K562 (cell line): ENCODE measurements at regions not wholly inside any gene's neighbourhood (a gene's known extent, or its start where the extent isn't known, plus 50 kb on each side); places are given as distances from the start of the nearest gene placed in this dataset.

Source experiments
- ATAC-seq: fragments of 200-7000 bp; cut with Tn5 transposase; 3 replicates; pipeline ENCODE4 v1.9.1; 2020; ENCODE audit warnings: moderate library complexity
- BruUV-seq: library from RNA; stranded (reverse); fragments of 400-500 nt; replicated peaks from 2 replicates; lab custom pipeline; 2021; lab: Mats Ljungman, UMichigan
- CTCF ChIA-PET: fragments of 300-600 bp; formaldehyde crosslinking; extraction: SDS; loops from one replicate; lab custom pipeline; 2021; ENCODE audit warnings: low intra/inter-chr PET ratio; lab: Yijun Ruan, JAX
- POLR2A ChIA-PET: fragments of 300-600, 350-650 bp; sonication (Branson Sonifier 250); formaldehyde crosslinking; extraction: SDS; loops from one replicate; lab custom pipeline; 2021; ENCODE audit warnings: antibody characterized with exemption, inconsistent platforms; lab: Yijun Ruan, JAX
- DNase-seq, 4 experiments: peaks; one replicate each; pipeline versions ENCODE4 v3.0.0 to v3.0.0-alpha.2; 2011 to 2018; ENCODE audit warnings: low spot score in 3 of 4, mixed read lengths in 3 of 4; ENCODE audit errors: extremely low read depth in 1 of 4
- FAIRE-seq: peaks from 2 replicates; lab custom pipeline; 2011; peaks lifted over from hg19 to GRCh38; lab: Jason Lieb, UNC
- H2AFZ ChIP-seq: 2 replicates; pipeline ENCODE4 v1.6.0; 2011; ENCODE audit warnings: low read depth, low read length, control low read depth, inconsistent platforms
- H3K27ac ChIP-seq: fragments of 200-600 bp; 3 replicates; pipeline ENCODE4 v1.8.0; 2011; ENCODE audit warnings: low read depth, mild to moderate bottlenecking, control low read depth, inconsistent platforms, low read length, moderate library complexity, mixed read lengths; ENCODE audit errors: extremely low read depth
- H3K27me3 ChIP-seq, 2 experiments: fragments of 300-600 bp in 1 of 2; 2 replicates in 1 of 2; 3 replicates in 1 of 2; pipeline versions ENCODE4 v1.6.0 to v1.8.0; 2011; ENCODE audit warnings: inconsistent platforms in 2 of 2, low read length in 2 of 2, mild to moderate bottlenecking in 1 of 2, mixed read lengths in 1 of 2, moderate library complexity in 1 of 2; ENCODE audit not compliant: control insufficient read depth in 2 of 2, insufficient read depth in 2 of 2
- H3K36me3 ChIP-seq: fragments of 300-600 bp; 3 replicates; pipeline ENCODE4 v1.8.0; 2011; ENCODE audit warnings: mild to moderate bottlenecking, low read length, inconsistent platforms; ENCODE audit not compliant: control insufficient read depth, insufficient read depth
- H3K4me1 ChIP-seq, 2 experiments: fragments of 200-600 bp in 1 of 2; replicated peaks in 1 of 2; 2 replicates in 1 of 2; 3 replicates in 1 of 2; pipeline versions ENCODE4 v1.5.1 to v1.8.0; 2011; ENCODE audit warnings: inconsistent platforms in 2 of 2, low read length in 2 of 2, mild to moderate bottlenecking in 1 of 2, mixed read lengths in 1 of 2, moderate library complexity in 1 of 2; ENCODE audit not compliant: control insufficient read depth in 2 of 2, insufficient read depth in 2 of 2
- H3K4me2 ChIP-seq: 2 replicates; pipeline ENCODE4 v1.6.1; 2011; ENCODE audit warnings: low read length, control low read depth, inconsistent platforms, mixed read lengths; ENCODE audit not compliant: insufficient read depth
- H3K4me3 ChIP-seq: fragments of 200-600 bp; sonication (generic), shearing (Covaris generic); 2 replicates; pipeline ENCODE4 v1.5.1; 2016; ENCODE audit warnings: control low read depth, inconsistent platforms
- H3K79me2 ChIP-seq: fragments of 200-600 bp; 3 replicates; pipeline ENCODE4 v1.8.0; 2011; ENCODE audit warnings: low read length, inconsistent platforms; ENCODE audit not compliant: control insufficient read depth, insufficient read depth
- H3K9ac ChIP-seq, 2 experiments: 2 replicates each; pipeline versions ENCODE4 v1.6.0 to v1.6.1; 2011; ENCODE audit warnings: low read depth in 2 of 2, low read length in 2 of 2, control low read depth in 1 of 2, inconsistent platforms in 1 of 2, mild to moderate bottlenecking in 1 of 2, mixed read lengths in 1 of 2; ENCODE audit not compliant: insufficient read depth in 1 of 2
- H3K9me1 ChIP-seq: one replicate; pipeline ENCODE4 v1.6.0; 2011; ENCODE audit warnings: inconsistent platforms, mild to moderate bottlenecking, low read length, moderate library complexity; ENCODE audit not compliant: control insufficient read depth, insufficient read depth
- H3K9me3 ChIP-seq: replicated peaks from 2 replicates; pipeline ENCODE4 v1.5.1; 2011; ENCODE audit warnings: low read depth, low read length, inconsistent platforms; ENCODE audit not compliant: control insufficient read depth, insufficient read depth
- H4K20me1 ChIP-seq: replicated peaks from 2 replicates; pipeline ENCODE4 v1.6.1; 2011; ENCODE audit warnings: low read length, inconsistent platforms, mixed read lengths; ENCODE audit not compliant: control insufficient read depth, insufficient read depth
- CBFA2T2 ChIP-seq: fragments of 450-650 bp; conservative IDR thresholded peaks from 2 replicates; pipeline ENCODE4 v1.6.1; 2017; ENCODE audit warnings: mild to moderate bottlenecking
- CBFA2T3 ChIP-seq: fragments of 450-650 bp; IDR thresholded peaks from 2 replicates; pipeline ENCODE4 v1.6.1; 2017
- EWSR1 ChIP-seq: fragments of 450-650 bp; IDR thresholded peaks from 2 replicates; pipeline ENCODE4 v1.6.1; 2018; ENCODE audit warnings: borderline replicate concordance, mild to moderate bottlenecking, low read depth, moderate library complexity; ENCODE audit not compliant: partially characterized antibody
- ILF3 ChIP-seq: fragments of 450-650 bp; IDR thresholded peaks from 2 replicates; pipeline ENCODE4 v1.6.1; 2018; ENCODE audit warnings: antibody characterized with exemption, mild to moderate bottlenecking, moderate library complexity, borderline replicate concordance
- MCM5 ChIP-seq: fragments of 450-650 bp; IDR thresholded peaks from 2 replicates; pipeline ENCODE4 v1.6.1; 2016; ENCODE audit warnings: low read depth
- NFIC ChIP-seq: fragments of 450-650 bp; IDR thresholded peaks from 2 replicates; pipeline ENCODE4 v1.6.1; 2017; ENCODE audit warnings: mild to moderate bottlenecking, inconsistent platforms
- RBBP5 ChIP-seq: fragments of 200-600 bp; sonication (generic); IDR thresholded peaks from 2 replicates; pipeline ENCODE4 v1.6.1; 2012; ENCODE audit warnings: borderline replicate concordance, mild to moderate bottlenecking, low read length, control low read depth, inconsistent platforms; ENCODE audit not compliant: insufficient read depth, poor library complexity, severe bottlenecking
- ZFP1 ChIP-seq: fragments of 450-650 bp; formaldehyde crosslinking; IDR thresholded peaks from 2 replicates; pipeline ENCODE4 v1.4.0; 2020; ENCODE audit warnings: mild to moderate bottlenecking, mixed read lengths
- ZFP30 ChIP-seq: fragments of 250-450 bp; sonication (Bioruptor Pico); IDR thresholded peaks from 2 replicates; pipeline ENCODE4 v1.8.0; 2022; ENCODE audit warnings: moderate library complexity, mild to moderate bottlenecking, inconsistent platforms, borderline replicate concordance
- ZNF717 ChIP-seq: fragments of 250-450 bp; sonication (Bioruptor Pico); IDR thresholded peaks from 2 replicates; pipeline ENCODE4 v1.5.0; 2021
- WGBS: fragments of 100-300 bp; shearing (Covaris generic); methylation state at CpG from one replicate; pipeline ENCODE4 v1.1.6; 2016; ENCODE audit warnings: low coverage, mixed read lengths; ENCODE audit not compliant: insufficient coverage; ENCODE audit errors: missing lambda C conversion rate; 5-methylcytosine and 5-hydroxymethylcytosine counted together
- in situ Hi-C: fragments of 300-500 bp; cut with MboI; formaldehyde crosslinking; loops from 4 replicates; pipeline ENCODE4 v1.15.0; 2018; ENCODE audit warnings: inconsistent platforms, mixed read lengths
- intact Hi-C: fragments of 100-400 bp; cut with micrococcal nuclease; formaldehyde crosslinking; loops from 2 replicates; pipeline ENCODE4 v1.14.2; 2022
- TF ChIP-seq, protein P1 (sequence below): sonication (generic); formaldehyde crosslinking; IDR thresholded peaks from 2 replicates; pipeline ENCODE4 v1.8.0; 2022; ENCODE audit warnings: mild to moderate bottlenecking, missing genetic modification reagents
- TF ChIP-seq, protein P2 (sequence below): fragments of 250-450 bp; sonication (Bioruptor Pico); IDR thresholded peaks from 2 replicates; pipeline ENCODE4 v1.8.0; 2022; ENCODE audit warnings: moderate library complexity, mild to moderate bottlenecking, inconsistent platforms
- TF ChIP-seq, protein P3 (sequence below): sonication (generic); formaldehyde crosslinking; IDR thresholded peaks from 2 replicates; pipeline ENCODE4 v1.8.0; 2022; ENCODE audit warnings: mild to moderate bottlenecking, low read depth, missing genetic modification reagents

DNA sequence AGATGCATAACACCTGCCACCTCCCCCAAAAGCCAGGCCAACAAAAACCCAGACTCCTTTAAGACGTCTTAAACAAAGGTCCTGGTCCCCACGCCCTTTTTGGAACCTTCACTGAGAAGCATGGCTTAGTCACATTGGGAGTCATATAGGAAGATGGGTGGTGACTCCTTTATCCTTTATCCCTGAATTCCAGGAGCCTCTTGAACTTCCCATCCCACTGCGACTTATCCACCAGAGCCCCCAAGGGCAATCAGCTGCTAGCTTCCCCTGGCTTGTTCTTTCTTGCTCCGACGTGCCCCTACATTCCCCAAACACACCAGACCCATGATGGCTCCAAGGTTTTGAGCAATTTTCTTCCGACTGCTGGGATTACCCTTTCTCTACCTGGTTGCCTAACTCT, 567.0 kb upstream of the CADM1 start:
- POLR2A ChIA-PET: no interaction called here
- in situ Hi-C loops (loop anchor here (25.0 kb wide), 1 partner anchor 734 kb away; no protein-coding TSS in a partner anchor), intact Hi-C loops (no loop called here)
- H3K27me3 ChIP-seq: peaks cover 0 to 8% of the 10 kb centered on the region in 2 experiments; a peak in 2 of 5 replicates
- no peak overlapping the region for H2AFZ ChIP-seq
- no TSS peak for BruUV-seq
- no peaks in the 10 kb centered on the region for H3K9me3 ChIP-seq
- H3K9me1 ChIP-seq: no peaks in the 10 kb centered on the region
- no peak for FAIRE-seq
- no peak overlapping the region for H3K27ac ChIP-seq
- ATAC-seq: no peak
- H4K20me1 ChIP-seq: no peaks in the 10 kb centered on the region
- H3K79me2 ChIP-seq: no peaks in the 10 kb centered on the region
- no peaks in the 10 kb centered on the region for H3K36me3 ChIP-seq
- 1% methylated on average over 6 of the region's 6 CpGs for WGBS
- H3K4me1 ChIP-seq: no peaks in the 10 kb centered on the region; a peak in 1 of 5 replicates
- DNase-seq: no peak
- TF ChIP-seq MCM5: no peak
- TF ChIP-seq ZFP1 (CRISPR knock-in tag): no peak
- TF ChIP-seq RBBP5: no peak
- no peak for TF ChIP-seq CBFA2T3
- no peak for TF ChIP-seq EWSR1
- TF ChIP-seq, protein P1, sequence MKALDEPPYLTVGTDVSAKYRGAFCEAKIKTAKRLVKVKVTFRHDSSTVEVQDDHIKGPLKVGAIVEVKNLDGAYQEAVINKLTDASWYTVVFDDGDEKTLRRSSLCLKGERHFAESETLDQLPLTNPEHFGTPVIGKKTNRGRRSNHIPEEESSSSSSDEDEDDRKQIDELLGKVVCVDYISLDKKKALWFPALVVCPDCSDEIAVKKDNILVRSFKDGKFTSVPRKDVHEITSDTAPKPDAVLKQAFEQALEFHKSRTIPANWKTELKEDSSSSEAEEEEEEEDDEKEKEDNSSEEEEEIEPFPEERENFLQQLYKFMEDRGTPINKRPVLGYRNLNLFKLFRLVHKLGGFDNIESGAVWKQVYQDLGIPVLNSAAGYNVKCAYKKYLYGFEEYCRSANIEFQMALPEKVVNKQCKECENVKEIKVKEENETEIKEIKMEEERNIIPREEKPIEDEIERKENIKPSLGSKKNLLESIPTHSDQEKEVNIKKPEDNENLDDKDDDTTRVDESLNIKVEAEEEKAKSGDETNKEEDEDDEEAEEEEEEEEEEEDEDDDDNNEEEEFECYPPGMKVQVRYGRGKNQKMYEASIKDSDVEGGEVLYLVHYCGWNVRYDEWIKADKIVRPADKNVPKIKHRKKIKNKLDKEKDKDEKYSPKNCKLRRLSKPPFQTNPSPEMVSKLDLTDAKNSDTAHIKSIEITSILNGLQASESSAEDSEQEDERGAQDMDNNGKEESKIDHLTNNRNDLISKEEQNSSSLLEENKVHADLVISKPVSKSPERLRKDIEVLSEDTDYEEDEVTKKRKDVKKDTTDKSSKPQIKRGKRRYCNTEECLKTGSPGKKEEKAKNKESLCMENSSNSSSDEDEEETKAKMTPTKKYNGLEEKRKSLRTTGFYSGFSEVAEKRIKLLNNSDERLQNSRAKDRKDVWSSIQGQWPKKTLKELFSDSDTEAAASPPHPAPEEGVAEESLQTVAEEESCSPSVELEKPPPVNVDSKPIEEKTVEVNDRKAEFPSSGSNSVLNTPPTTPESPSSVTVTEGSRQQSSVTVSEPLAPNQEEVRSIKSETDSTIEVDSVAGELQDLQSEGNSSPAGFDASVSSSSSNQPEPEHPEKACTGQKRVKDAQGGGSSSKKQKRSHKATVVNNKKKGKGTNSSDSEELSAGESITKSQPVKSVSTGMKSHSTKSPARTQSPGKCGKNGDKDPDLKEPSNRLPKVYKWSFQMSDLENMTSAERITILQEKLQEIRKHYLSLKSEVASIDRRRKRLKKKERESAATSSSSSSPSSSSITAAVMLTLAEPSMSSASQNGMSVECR (CRISPR knock-in tag): no peak
- TF ChIP-seq, protein P2, sequence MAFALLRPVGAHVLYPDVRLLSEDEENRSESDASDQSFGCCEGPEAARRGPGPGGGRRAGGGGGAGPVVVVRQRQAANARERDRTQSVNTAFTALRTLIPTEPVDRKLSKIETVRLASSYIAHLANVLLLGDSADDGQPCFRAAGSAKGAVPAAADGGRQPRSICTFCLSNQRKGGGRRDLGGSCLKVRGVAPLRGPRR (CRISPR knock-in tag): no peak
- TF ChIP-seq ZNF717: no peak
- no peak for TF ChIP-seq ZFP30
- no peak for TF ChIP-seq ILF3
- no peak for TF ChIP-seq CBFA2T2
- TF ChIP-seq NFIC: no peak
- TF ChIP-seq, protein P3, sequence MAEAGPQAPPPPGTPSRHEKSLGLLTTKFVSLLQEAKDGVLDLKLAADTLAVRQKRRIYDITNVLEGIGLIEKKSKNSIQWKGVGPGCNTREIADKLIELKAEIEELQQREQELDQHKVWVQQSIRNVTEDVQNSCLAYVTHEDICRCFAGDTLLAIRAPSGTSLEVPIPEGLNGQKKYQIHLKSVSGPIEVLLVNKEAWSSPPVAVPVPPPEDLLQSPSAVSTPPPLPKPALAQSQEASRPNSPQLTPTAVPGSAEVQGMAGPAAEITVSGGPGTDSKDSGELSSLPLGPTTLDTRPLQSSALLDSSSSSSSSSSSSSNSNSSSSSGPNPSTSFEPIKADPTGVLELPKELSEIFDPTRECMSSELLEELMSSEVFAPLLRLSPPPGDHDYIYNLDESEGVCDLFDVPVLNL (CRISPR knock-in tag): no peak
- H3K4me2 ChIP-seq: no peak overlapping the region
- CTCF ChIA-PET: no interaction called here
- H3K4me3 ChIP-seq: no peak overlapping the region
- no peak overlapping the region for H3K9ac ChIP-seq
